HepG2 (cell line): ENCODE measurements at regions not wholly inside any gene's neighbourhood (a gene's known extent, or its start where the extent isn't known, plus 50 kb on each side); places are given as distances from the start of the nearest gene placed in this dataset.

Experiments
- ATAC-seq: fragments of 200-7000 bp; cut with Tn5 transposase; 3 replicates; pipeline ENCODE4 v1.9.1; 2020; ENCODE audit warnings: mild to moderate bottlenecking, moderate library complexity
- BruUV-seq: library from RNA; stranded (reverse); fragments of 400-500 nt; replicated peaks from 2 replicates; lab custom pipeline; 2021; lab: Mats Ljungman, UMichigan
- CTCF ChIA-PET: fragments of 300-600 bp; formaldehyde crosslinking; extraction: SDS; loops from one replicate; lab custom pipeline; 2021; ENCODE audit warnings: low total read pairs, inconsistent platforms, low intra/inter-chr PET ratio; lab: Yijun Ruan, JAX
- POLR2A ChIA-PET: fragments of 350-600 bp; sonication (Branson Sonifier 250); formaldehyde crosslinking; loops from one replicate; lab custom pipeline; 2020; ENCODE audit warnings: antibody characterized with exemption, inconsistent platforms; lab: Yijun Ruan, JAX
- DNase-seq: peaks from one replicate; pipeline ENCODE4 v3.0.0-alpha.2; 2015; ENCODE audit warnings: low spot score
- FAIRE-seq: peaks from 3 replicates; lab custom pipeline; 2011; peaks lifted over from hg19 to GRCh38; lab: Jason Lieb, UNC
- H2AFZ ChIP-seq: one replicate; pipeline ENCODE4 v1.6.1; 2011; ENCODE audit warnings: low read length, inconsistent platforms
- H3K27ac ChIP-seq: fragments of 300-600 bp; 3 replicates; pipeline ENCODE4 v1.8.0; 2011; ENCODE audit warnings: mixed run types, mild to moderate bottlenecking, mixed read lengths, low read length, inconsistent platforms; ENCODE audit not compliant: insufficient read depth; ENCODE audit errors: extremely low read length
- H3K27me3 ChIP-seq, 2 experiments: fragments of 200-600 bp in 1 of 2; 2 replicates in 1 of 2; 3 replicates in 1 of 2; pipeline versions ENCODE4 v1.6.0 to v1.8.0; 2011; ENCODE audit warnings: low read length in 2 of 2, mild to moderate bottlenecking in 2 of 2, moderate library complexity in 2 of 2, inconsistent platforms in 1 of 2; ENCODE audit not compliant: insufficient read depth in 2 of 2, control insufficient read depth in 1 of 2
- H3K36me3 ChIP-seq, 2 experiments: fragments of 200-600 bp in 1 of 2; replicated peaks in 1 of 2; 2 replicates in 1 of 2; 3 replicates in 1 of 2; pipeline versions ENCODE4 v1.5.1 to v1.8.0; 2011; ENCODE audit warnings: low read length in 2 of 2, inconsistent platforms in 1 of 2; ENCODE audit not compliant: insufficient read depth in 2 of 2, control insufficient read depth in 1 of 2
- H3K4me1 ChIP-seq: 2 replicates; pipeline ENCODE4 v1.5.1; 2012; ENCODE audit warnings: low read length, inconsistent platforms; ENCODE audit not compliant: insufficient read depth
- H3K4me2 ChIP-seq: 2 replicates; pipeline ENCODE4 v1.6.0; 2011; ENCODE audit warnings: low read depth, low read length, inconsistent platforms
- H3K4me3 ChIP-seq, 3 experiments: fragments of 200-600 bp in 1 of 3; sonication (generic), shearing (Covaris generic) in 1 of 3; replicated peaks in 1 of 3; 2 replicates each; pipeline ENCODE4 v1.5.1; 2011 to 2016; ENCODE audit warnings: low read length in 3 of 3, inconsistent platforms in 2 of 3, low read depth in 2 of 3, mild to moderate bottlenecking in 2 of 3, control low read depth in 1 of 3, mixed read lengths in 1 of 3; ENCODE audit not compliant: insufficient read depth in 1 of 3
- H3K79me2 ChIP-seq: one replicate; pipeline ENCODE4 v1.6.1; 2011; ENCODE audit warnings: low read length, inconsistent platforms; ENCODE audit not compliant: insufficient read depth
- H3K9ac ChIP-seq: 2 replicates; pipeline ENCODE4 v1.6.0; 2011; ENCODE audit warnings: mild to moderate bottlenecking, low read depth, low read length, inconsistent platforms; ENCODE audit not compliant: insufficient read depth
- H3K9me3 ChIP-seq: 2 replicates; pipeline ENCODE4 v1.5.1; 2012; ENCODE audit warnings: mild to moderate bottlenecking, low read length
- H4K20me1 ChIP-seq: 2 replicates; pipeline ENCODE4 v1.6.0; 2011; ENCODE audit warnings: inconsistent platforms, mild to moderate bottlenecking, low read length, moderate library complexity; ENCODE audit not compliant: insufficient read depth
- ETV6 ChIP-seq: sonication (generic); formaldehyde crosslinking; conservative IDR thresholded peaks from 2 replicates; pipeline ENCODE4 v1.4.0; 2020; ENCODE audit warnings: missing genetic modification reagents
- HDAC2 ChIP-seq: sonication (generic); formaldehyde crosslinking; IDR thresholded peaks from 2 replicates; pipeline ENCODE4 v1.4.0; 2020; ENCODE audit warnings: missing genetic modification reagents
- MXD1 ChIP-seq: sonication (generic); formaldehyde crosslinking; IDR thresholded peaks from 2 replicates; pipeline ENCODE4 v1.4.0; 2020; ENCODE audit warnings: mild to moderate bottlenecking, missing genetic modification reagents
- PRPF4 ChIP-seq: fragments of 200-400 bp; formaldehyde crosslinking; IDR thresholded peaks from 2 replicates; pipeline ENCODE4 v1.6.1; 2016; ENCODE audit warnings: low read length, low read depth; ENCODE audit not compliant: poor library complexity, severe bottlenecking
- REXO4 ChIP-seq: sonication (generic); formaldehyde crosslinking; IDR thresholded peaks from 2 replicates; pipeline ENCODE4 v1.8.0; 2022; ENCODE audit warnings: missing genetic modification reagents, mild to moderate bottlenecking, borderline replicate concordance
- TBX3 ChIP-seq: fragments of 450-650 bp; IDR thresholded peaks from 2 replicates; pipeline ENCODE4 v1.6.1; 2017; ENCODE audit warnings: antibody characterized with exemption, mild to moderate bottlenecking, inconsistent platforms, borderline replicate concordance
- TEAD2 ChIP-seq: sonication (generic); formaldehyde crosslinking; IDR thresholded peaks from 2 replicates; pipeline ENCODE4 v1.9.0; 2021; ENCODE audit warnings: missing genetic modification reagents
- ZGPAT ChIP-seq: IDR thresholded peaks from 2 replicates; pipeline ENCODE4 v1.6.1; 2016; ENCODE audit warnings: mild to moderate bottlenecking
- ZNF326 ChIP-seq: sonication (generic); formaldehyde crosslinking; IDR thresholded peaks from 2 replicates; pipeline ENCODE4 v1.4.0; 2020; ENCODE audit warnings: missing genetic modification reagents, borderline replicate concordance
- ZSCAN22 ChIP-seq: sonication (generic); formaldehyde crosslinking; IDR thresholded peaks from 2 replicates; pipeline ENCODE4 v1.4.0; 2020; ENCODE audit warnings: mild to moderate bottlenecking, missing genetic modification reagents
- in situ Hi-C: cut with HindIII; loops from 2 replicates; pipeline ENCODE4 v1.10.0; 2017; ENCODE audit warnings: low pct_unique_long_range_greater_than_20kb; ENCODE audit not compliant: extremely low pct_ligation_motif_present
- intact Hi-C: fragments of 100-400 bp; cut with micrococcal nuclease; formaldehyde crosslinking; loops from one replicate; pipeline ENCODE4 v1.10.0; 2022; ENCODE audit not compliant: unreplicated experiment
- TF ChIP-seq, protein P1 (sequence below): sonication (generic); formaldehyde crosslinking; conservative IDR thresholded peaks from 2 replicates; pipeline ENCODE4 v1.8.0; 2022; ENCODE audit warnings: low read depth, missing genetic modification reagents

DNA sequence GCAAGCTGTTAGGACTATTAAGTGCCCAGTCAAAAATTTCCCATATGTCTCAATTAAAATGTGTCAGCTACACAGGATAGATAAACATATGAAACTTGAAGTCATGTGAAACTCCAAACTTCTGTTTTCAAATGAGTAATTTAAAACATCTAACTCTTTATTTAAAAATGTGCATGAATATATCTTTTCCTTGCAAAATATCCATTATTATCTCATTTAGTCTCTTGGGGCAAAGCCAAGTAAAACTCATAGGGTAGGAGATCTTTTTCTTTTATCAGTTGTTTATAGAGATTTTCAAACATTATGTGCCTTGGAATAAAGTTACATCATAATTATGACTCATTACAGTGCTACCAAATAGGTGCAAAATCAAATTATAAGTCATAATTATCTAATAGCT is 2020.1 kb upstream of the PRR20A start:
- in situ Hi-C loops, result no loop called here
- Histone ChIP-seq H3K27ac (no peak overlapping the region), H3K27me3 (no peaks in the 10 kb centered on the region), H3K4me1 (no peaks in the 10 kb centered on the region), H3K9me3 (peaks cover 40% of the 10 kb centered on the region), H3K9ac (no peak overlapping the region), H3K36me3 (no peaks in the 10 kb centered on the region), H3K4me3 (no peak overlapping the region), H2AFZ (no peak overlapping the region), H3K4me2 (no peak overlapping the region), H4K20me1 (no peaks in the 10 kb centered on the region), H3K79me2 (no peaks in the 10 kb centered on the region)
- FAIRE-seq, result no peak
- POLR2A ChIA-PET, result no interaction called here
- intact Hi-C loops, result no loop called here
- TF ChIP-seq MXD1 (CRISPR knock-in tag), result no peak
- no peak for TF ChIP-seq ZNF326 (CRISPR knock-in tag)
- no peak for TF ChIP-seq TBX3
- no peak for TF ChIP-seq ETV6
- TF ChIP-seq HDAC2 (CRISPR knock-in tag), result no peak
- no peak for TF ChIP-seq PRPF4
- no peak for TF ChIP-seq ZSCAN22 (CRISPR knock-in tag)
- no peak for TF ChIP-seq REXO4 (CRISPR knock-in tag)
- TF ChIP-seq ZGPAT (CRISPR knock-in tag), result no peak
- no peak for TF ChIP-seq TEAD2 (CRISPR knock-in tag)
- TF ChIP-seq, protein P1, sequence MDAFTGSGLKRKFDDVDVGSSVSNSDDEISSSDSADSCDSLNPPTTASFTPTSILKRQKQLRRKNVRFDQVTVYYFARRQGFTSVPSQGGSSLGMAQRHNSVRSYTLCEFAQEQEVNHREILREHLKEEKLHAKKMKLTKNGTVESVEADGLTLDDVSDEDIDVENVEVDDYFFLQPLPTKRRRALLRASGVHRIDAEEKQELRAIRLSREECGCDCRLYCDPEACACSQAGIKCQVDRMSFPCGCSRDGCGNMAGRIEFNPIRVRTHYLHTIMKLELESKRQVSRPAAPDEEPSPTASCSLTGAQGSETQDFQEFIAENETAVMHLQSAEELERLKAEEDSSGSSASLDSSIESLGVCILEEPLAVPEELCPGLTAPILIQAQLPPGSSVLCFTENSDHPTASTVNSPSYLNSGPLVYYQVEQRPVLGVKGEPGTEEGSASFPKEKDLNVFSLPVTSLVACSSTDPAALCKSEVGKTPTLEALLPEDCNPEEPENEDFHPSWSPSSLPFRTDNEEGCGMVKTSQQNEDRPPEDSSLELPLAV, result no peak
- no TSS peak for BruUV-seq
- CTCF ChIA-PET, result no interaction called here
- ATAC-seq, result no peak
- DNase-seq, result no peak
